OCI-LY7 (cell line): ENCODE measurements at regions not wholly inside any gene's neighbourhood (a gene's known extent, or its start where the extent isn't known, plus 50 kb on each side); places are given as distances from the start of the nearest gene placed in this dataset.

Source experiments
- BruUV-seq: library from RNA; stranded (reverse); fragments of 400-500 nt; replicated peaks from 2 replicates; lab custom pipeline; 2021; lab: Mats Ljungman, UMichigan
- CTCF ChIA-PET: fragments of 300-600 bp; sonication (Branson Sonifier 250); formaldehyde crosslinking; loops from one replicate; lab custom pipeline; 2022; ENCODE audit warnings: antibody characterized with exemption; ENCODE audit not compliant: unreplicated experiment; lab: Charles Lee
- POLR2A ChIA-PET: fragments of 300-600 bp; sonication (Branson Sonifier 250); formaldehyde crosslinking; loops from one replicate; lab custom pipeline; 2022; ENCODE audit warnings: antibody characterized with exemption; lab: Charles Lee
- DNase-seq: peaks from one replicate; pipeline ENCODE4 v3.0.0-alpha.2; 2015; ENCODE audit warnings: low spot score
- H2AFZ ChIP-seq: fragments of 200-600 bp; sonication (generic), shearing (Covaris generic); 2 replicates; pipeline ENCODE4 v1.6.1; 2014; ENCODE audit warnings: mild to moderate bottlenecking, antibody characterized with exemption, low read length, moderate library complexity
- H3K27ac ChIP-seq: fragments of 200-600 bp; sonication (generic); 2 replicates; pipeline ENCODE4 v1.5.1; 2014; ENCODE audit warnings: mixed run types, low read depth, mild to moderate bottlenecking, moderate library complexity, low read length, inconsistent platforms; ENCODE audit not compliant: poor library complexity, severe bottlenecking
- H3K36me3 ChIP-seq: fragments of 200-600 bp; sonication (generic); 2 replicates; pipeline ENCODE4 v1.6.1; 2014; ENCODE audit warnings: mild to moderate bottlenecking, antibody characterized with exemption, low read length, moderate library complexity, mixed read lengths; ENCODE audit not compliant: insufficient read depth
- H3K4me1 ChIP-seq: fragments of 200-600 bp; sonication (generic); 2 replicates; pipeline ENCODE4 v1.5.1; 2014; ENCODE audit warnings: mild to moderate bottlenecking, low read length; ENCODE audit not compliant: insufficient read depth, poor library complexity, severe bottlenecking
- H3K4me2 ChIP-seq: fragments of 200-600 bp; sonication (generic); 2 replicates; pipeline ENCODE4 v1.6.1; 2014; ENCODE audit warnings: mild to moderate bottlenecking, low read length
- H3K4me3 ChIP-seq: fragments of 200-600 bp; sonication (generic); 2 replicates; pipeline ENCODE4 v1.5.1; 2014; ENCODE audit warnings: mild to moderate bottlenecking, low read depth, low read length; ENCODE audit not compliant: poor library complexity, severe bottlenecking
- H3K79me2 ChIP-seq: fragments of 200-600 bp; sonication (generic); 2 replicates; pipeline ENCODE4 v1.6.1; 2016; ENCODE audit warnings: low read depth, mild to moderate bottlenecking, low read length, moderate library complexity, mixed read lengths; ENCODE audit not compliant: insufficient read depth
- H3K9me2 ChIP-seq: fragments of 200-600 bp; sonication (generic); 2 replicates; pipeline ENCODE4 v1.6.1; 2016; ENCODE audit warnings: mild to moderate bottlenecking, low read length, mixed read lengths; ENCODE audit not compliant: insufficient read depth
- H3K9me3 ChIP-seq: fragments of 200-600 bp; sonication (generic); 2 replicates; pipeline ENCODE4 v1.6.1; 2014; ENCODE audit warnings: mild to moderate bottlenecking, mixed run types, low read length, mixed read lengths
- H4K20me1 ChIP-seq: fragments of 200-600 bp; sonication (generic); 2 replicates; pipeline ENCODE4 v1.6.1; 2014; ENCODE audit warnings: mild to moderate bottlenecking, antibody characterized with exemption, low read length, moderate library complexity, mixed read lengths; ENCODE audit not compliant: insufficient read depth
- EZH2phosphoT487 ChIP-seq: fragments of 200-600 bp; sonication (generic); IDR thresholded peaks from 2 replicates; pipeline ENCODE4 v1.6.1; 2018; ENCODE audit warnings: low read depth, borderline replicate concordance, mild to moderate bottlenecking, mixed run types, antibody characterized with exemption, low read length, moderate library complexity, mixed read lengths
- intact Hi-C: fragments of 100-400 bp; cut with micrococcal nuclease; formaldehyde crosslinking; loops from one replicate; pipeline ENCODE4 v1.10.0; 2022; ENCODE audit not compliant: unreplicated experiment
- TF ChIP-seq, protein P1 (sequence below): fragments of 200-600 bp; sonication (generic); conservative IDR thresholded peaks from 2 replicates; pipeline ENCODE4 v1.5.1; 2014; ENCODE audit warnings: mild to moderate bottlenecking, antibody characterized with exemption, low read length, moderate library complexity, mixed read lengths

DNA sequence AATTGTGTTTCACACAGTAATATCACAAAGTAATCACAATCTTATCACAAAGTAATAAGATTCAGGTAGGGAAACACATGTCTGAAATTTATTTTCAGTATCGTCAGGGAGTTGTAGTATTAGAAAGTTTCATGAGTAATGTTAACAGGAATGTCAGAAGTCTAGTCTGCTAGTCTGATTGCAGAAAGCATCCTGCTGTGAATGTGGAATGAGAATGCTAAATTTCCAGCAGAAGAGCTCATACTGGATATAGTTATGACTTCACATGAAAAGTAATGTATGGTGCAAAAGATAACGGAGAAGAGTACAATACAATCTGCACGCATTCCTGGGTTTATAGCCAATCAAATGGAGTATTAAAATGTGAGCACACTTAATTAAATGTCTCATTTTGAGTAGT lies 494.7 kb upstream of the SETBP1 start:
- no peak for DNase-seq
- CTCF ChIA-PET = no interaction called here
- no peaks in the 10 kb centered on the region for H3K9me2 ChIP-seq
- TF ChIP-seq EZH2phosphoT487 = no peak
- H4K20me1 ChIP-seq = no peaks in the 10 kb centered on the region
- H3K9me3 ChIP-seq = no peaks in the 10 kb centered on the region
- H3K4me2 ChIP-seq = no peak overlapping the region
- no peak overlapping the region for H2AFZ ChIP-seq
- H3K27ac ChIP-seq = no peak overlapping the region
- no peaks in the 10 kb centered on the region for H3K36me3 ChIP-seq
- H3K4me3 ChIP-seq = no peak overlapping the region
- POLR2A ChIA-PET = interaction anchor here (0.6 kb wide), 1 partner anchor 68 kb away, joined by 4 read pairs; no protein-coding TSS in a partner anchor
- intact Hi-C loops = no loop called here
- no peaks in the 10 kb centered on the region for H3K79me2 ChIP-seq
- no peaks in the 10 kb centered on the region for H3K4me1 ChIP-seq
- no TSS peak for BruUV-seq

DNA sequence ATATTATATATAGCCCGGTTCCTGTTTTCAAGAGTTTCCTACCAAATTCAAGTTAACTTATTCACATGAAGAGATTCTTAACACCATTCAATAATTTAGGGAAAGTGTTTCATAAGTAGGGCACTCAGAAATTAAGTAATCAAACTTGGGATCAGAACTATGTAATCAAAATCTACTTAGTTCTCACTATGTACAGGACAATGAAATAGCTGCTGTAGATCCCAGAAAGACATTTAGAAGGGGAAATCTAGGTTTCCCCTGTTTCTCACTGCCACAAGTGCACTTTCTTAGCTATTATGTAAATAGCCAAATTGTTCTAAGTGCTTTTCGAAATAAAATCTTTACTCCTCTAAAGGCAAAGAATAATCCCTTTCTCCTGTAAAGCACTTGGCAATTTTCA lies 493.6 kb upstream of the SETBP1 start:
- Histone ChIP-seq H3K9me2 (no peaks in the 10 kb centered on the region), H4K20me1 (no peaks in the 10 kb centered on the region), H3K4me2 (no peak overlapping the region), H3K36me3 (no peaks in the 10 kb centered on the region), H3K27ac (no peak overlapping the region), H3K4me1 (no peaks in the 10 kb centered on the region), H2AFZ (no peak overlapping the region), H3K9me3 (no peaks in the 10 kb centered on the region), H3K4me3 (no peak overlapping the region), H3K79me2 (no peaks in the 10 kb centered on the region)
- no TSS peak for BruUV-seq
- CTCF ChIA-PET = no interaction called here
- no peak for DNase-seq
- POLR2A ChIA-PET = no interaction called here
- intact Hi-C loops = no loop called here
- TF ChIP-seq, protein P1, sequence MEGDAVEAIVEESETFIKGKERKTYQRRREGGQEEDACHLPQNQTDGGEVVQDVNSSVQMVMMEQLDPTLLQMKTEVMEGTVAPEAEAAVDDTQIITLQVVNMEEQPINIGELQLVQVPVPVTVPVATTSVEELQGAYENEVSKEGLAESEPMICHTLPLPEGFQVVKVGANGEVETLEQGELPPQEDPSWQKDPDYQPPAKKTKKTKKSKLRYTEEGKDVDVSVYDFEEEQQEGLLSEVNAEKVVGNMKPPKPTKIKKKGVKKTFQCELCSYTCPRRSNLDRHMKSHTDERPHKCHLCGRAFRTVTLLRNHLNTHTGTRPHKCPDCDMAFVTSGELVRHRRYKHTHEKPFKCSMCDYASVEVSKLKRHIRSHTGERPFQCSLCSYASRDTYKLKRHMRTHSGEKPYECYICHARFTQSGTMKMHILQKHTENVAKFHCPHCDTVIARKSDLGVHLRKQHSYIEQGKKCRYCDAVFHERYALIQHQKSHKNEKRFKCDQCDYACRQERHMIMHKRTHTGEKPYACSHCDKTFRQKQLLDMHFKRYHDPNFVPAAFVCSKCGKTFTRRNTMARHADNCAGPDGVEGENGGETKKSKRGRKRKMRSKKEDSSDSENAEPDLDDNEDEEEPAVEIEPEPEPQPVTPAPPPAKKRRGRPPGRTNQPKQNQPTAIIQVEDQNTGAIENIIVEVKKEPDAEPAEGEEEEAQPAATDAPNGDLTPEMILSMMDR = no peak
- TF ChIP-seq EZH2phosphoT487 = no peak

DNA sequence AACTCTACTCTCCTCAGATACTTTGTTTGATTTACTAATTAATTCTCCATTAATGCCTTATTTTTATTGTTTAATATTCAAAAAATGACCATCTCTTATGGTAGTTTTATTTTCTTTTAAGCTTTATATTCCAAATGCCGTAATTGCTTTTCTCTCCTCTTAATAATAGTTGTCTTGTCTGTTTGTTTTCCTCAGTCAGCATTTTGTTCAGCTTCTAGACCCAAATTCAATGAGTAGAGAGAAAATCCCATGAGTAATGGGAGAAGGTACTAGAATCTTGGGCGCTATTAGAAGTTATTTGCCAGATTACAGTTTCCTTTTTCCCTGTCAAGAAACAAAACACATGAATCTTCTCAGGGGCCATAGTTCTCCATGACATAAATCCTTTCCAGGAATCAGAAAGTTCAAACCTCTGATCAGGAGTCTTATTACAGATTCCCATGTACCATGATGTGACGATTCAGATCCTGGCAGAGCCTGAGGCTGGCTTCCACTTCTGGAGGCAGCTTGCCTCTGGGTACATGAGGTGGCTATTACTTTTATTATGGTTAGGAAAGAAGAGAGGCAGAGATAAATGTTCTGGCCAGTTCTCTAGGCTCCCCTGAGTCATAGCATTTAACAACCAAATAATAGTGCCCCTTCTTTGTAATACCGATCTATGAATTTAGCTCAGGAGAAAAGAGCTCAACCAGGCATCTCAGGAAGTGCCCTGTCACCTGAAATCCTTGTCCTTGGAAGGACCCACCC lies 485.1 kb upstream of the SETBP1 start:
- TF ChIP-seq, protein P1 = no peak
- no peak for TF ChIP-seq EZH2phosphoT487
- Histone ChIP-seq H3K4me1 (no peaks in the 10 kb centered on the region), H3K4me3 (no peak overlapping the region), H3K9me3 (no peaks in the 10 kb centered on the region), H3K9me2 (no peaks in the 10 kb centered on the region), H2AFZ (no peak overlapping the region), H3K27ac (no peak overlapping the region), H4K20me1 (no peaks in the 10 kb centered on the region), H3K36me3 (no peaks in the 10 kb centered on the region), H3K4me2 (no peak overlapping the region), H3K79me2 (no peaks in the 10 kb centered on the region)
- POLR2A ChIA-PET = no interaction called here
- no peak for DNase-seq
- no TSS peak for BruUV-seq
- CTCF ChIA-PET = no interaction called here
- intact Hi-C loops = no loop called here
